ENCODE measurements at regions not wholly inside any gene's neighbourhood (a gene's known extent, or its start where the extent isn't known, plus 50 kb on each side); places are given as distances from the start of the nearest gene placed in this dataset.

DNA sequence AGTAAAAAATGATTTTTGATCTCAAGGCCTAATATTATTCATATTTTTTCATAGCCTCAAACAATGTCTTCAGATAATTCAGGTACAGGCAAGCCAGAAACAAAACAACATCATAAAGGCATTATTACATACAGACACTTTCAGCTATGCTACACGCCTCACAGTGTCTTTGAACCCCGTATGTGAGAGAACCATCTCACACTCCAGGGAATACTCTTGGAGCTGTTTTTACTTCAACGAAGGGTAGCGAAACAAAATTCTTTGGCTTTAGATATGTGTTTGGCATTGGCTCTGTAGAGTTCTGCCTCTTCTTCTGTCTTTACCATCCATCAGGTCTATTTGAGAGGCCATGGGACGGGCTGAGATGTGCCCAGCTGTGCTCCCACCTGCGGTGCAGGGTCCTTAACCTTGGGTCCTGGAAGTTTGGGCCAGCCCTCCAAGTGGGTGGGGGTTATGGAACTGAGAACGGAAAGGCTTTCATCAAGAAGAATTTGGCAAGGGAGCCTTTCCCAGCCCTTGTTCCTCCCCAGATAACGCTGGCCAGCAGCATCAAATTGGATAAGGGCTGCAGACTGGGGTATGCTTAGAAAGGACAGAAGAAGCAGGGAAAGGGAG, 276.9 kb downstream of the TCF7L2 start (continued):
- TF ChIP-seq, protein P1, sequence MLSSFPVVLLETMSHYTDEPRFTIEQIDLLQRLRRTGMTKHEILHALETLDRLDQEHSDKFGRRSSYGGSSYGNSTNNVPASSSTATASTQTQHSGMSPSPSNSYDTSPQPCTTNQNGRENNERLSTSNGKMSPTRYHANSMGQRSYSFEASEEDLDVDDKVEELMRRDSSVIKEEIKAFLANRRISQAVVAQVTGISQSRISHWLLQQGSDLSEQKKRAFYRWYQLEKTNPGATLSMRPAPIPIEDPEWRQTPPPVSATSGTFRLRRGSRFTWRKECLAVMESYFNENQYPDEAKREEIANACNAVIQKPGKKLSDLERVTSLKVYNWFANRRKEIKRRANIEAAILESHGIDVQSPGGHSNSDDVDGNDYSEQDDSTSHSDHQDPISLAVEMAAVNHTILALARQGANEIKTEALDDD (IDR thresholded peaks at IDR 0.05) = no peak

GRCh38 chr10:113228530-113228929, 278.5 kb downstream of the TCF7L2 start:
- no TSS peak for BruUV-seq (replicated peaks)
- Histone ChIP-seq H3K9me3 (replicated peaks; ENCODE audit: control insufficient read depth, insufficient read depth, low read depth, low read length) (no peaks in the 10 kb centered on the region), H3K9ac (ENCODE audit: insufficient read depth in 1 of 2, low read depth in 2 of 2, low read length in 2 of 2) (no peak overlapping the region), H4K20me1 (replicated peaks; ENCODE audit: control insufficient read depth, insufficient read depth, low read length) (0 out of 2 replicates have a peak, but pooled peaks cover 3% of the 10 kb centered on the region), H3K4me2 (ENCODE audit: insufficient read depth, low read length) (no peak overlapping the region), H2AFZ (ENCODE audit: low read depth, low read length) (no peak overlapping the region), H3K9me1 (ENCODE audit: control insufficient read depth, insufficient read depth, low read length) (no peaks in the 10 kb centered on the region), H3K4me3 (no peak overlapping the region), H3K79me2 (ENCODE audit: control insufficient read depth, insufficient read depth, low read length) (no peaks in the 10 kb centered on the region), H3K27me3 (ENCODE audit: control insufficient read depth in 2 of 2, insufficient read depth in 2 of 2, low read length in 2 of 2) (peaks cover 0 to 16% of the 10 kb centered on the region in 2 experiments; a peak in 2 of 5 replicates), H3K4me1 (replicated peaks in 1 of 2; ENCODE audit: control insufficient read depth in 2 of 2, insufficient read depth in 2 of 2, low read length in 2 of 2) (no peaks in the 10 kb centered on the region), H3K36me3 (ENCODE audit: control insufficient read depth, insufficient read depth, low read length) (no peaks in the 10 kb centered on the region), H3K27ac (ENCODE audit: extremely low read depth, low read depth, low read length) (no peak overlapping the region)
- TF ChIP-seq KLF13 (tag; IDR thresholded peaks at IDR 0.05; ENCODE audit: borderline replicate concordance, low read depth) (no peak), ZZZ3 (IDR thresholded peaks at IDR 0.05) (no peak), FOXJ3 (CRISPR knock-in tag; IDR thresholded peaks at IDR 0.05) (no peak), ZNF780A (CRISPR knock-in tag; IDR thresholded peaks at IDR 0.05) (no peak), FOXJ2 (tag; IDR thresholded peaks at IDR 0.05) (no peak), SMAD2 (IDR thresholded peaks at IDR 0.05; ENCODE audit: low read depth, low read length) (no peak), MTF1 (CRISPR knock-in tag; IDR thresholded peaks at IDR 0.05; ENCODE audit: borderline replicate concordance) (no peak), ZNF143 (CRISPR knock-in tag; IDR thresholded peaks at IDR 0.05) (no peak), KAT7 (CRISPR knock-in tag; IDR thresholded peaks at IDR 0.05; ENCODE audit: borderline replicate concordance) (no peak), SRSF9 (IDR thresholded peaks at IDR 0.05; ENCODE audit: borderline replicate concordance, low read depth, low read length) (no peak), MAFF (IDR thresholded peaks at IDR 0.05; ENCODE audit: low read length) (no peak), XRCC4 (IDR thresholded peaks at IDR 0.05; ENCODE audit: extremely low read depth, insufficient read depth, insufficient read length) (no peak)
- TF ChIP-seq, protein P2, sequence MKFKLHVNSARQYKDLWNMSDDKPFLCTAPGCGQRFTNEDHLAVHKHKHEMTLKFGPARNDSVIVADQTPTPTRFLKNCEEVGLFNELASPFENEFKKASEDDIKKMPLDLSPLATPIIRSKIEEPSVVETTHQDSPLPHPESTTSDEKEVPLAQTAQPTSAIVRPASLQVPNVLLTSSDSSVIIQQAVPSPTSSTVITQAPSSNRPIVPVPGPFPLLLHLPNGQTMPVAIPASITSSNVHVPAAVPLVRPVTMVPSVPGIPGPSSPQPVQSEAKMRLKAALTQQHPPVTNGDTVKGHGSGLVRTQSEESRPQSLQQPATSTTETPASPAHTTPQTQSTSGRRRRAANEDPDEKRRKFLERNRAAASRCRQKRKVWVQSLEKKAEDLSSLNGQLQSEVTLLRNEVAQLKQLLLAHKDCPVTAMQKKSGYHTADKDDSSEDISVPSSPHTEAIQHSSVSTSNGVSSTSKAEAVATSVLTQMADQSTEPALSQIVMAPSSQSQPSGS (CRISPR knock-in tag; IDR thresholded peaks at IDR 0.05) = no peak
- TF ChIP-seq, protein P3, sequence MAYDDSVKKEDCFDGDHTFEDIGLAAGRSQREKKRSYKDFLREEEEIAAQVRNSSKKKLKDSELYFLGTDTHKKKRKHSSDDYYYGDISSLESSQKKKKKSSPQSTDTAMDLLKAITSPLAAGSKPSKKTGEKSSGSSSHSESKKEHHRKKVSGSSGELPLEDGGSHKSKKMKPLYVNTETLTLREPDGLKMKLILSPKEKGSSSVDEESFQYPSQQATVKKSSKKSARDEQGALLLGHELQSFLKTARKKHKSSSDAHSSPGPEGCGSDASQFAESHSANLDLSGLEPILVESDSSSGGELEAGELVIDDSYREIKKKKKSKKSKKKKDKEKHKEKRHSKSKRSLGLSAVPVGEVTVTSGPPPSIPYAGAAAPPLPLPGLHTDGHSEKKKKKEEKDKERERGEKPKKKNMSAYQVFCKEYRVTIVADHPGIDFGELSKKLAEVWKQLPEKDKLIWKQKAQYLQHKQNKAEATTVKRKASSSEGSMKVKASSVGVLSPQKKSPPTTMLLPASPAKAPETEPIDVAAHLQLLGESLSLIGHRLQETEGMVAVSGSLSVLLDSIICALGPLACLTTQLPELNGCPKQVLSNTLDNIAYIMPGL (CRISPR knock-in tag; IDR thresholded peaks at IDR 0.05) = no peak
- DNase-seq (ENCODE audit: extremely low read depth in 1 of 4, low spot score in 3 of 4) = no peak
- WGBS (ENCODE audit: insufficient coverage, low coverage, missing lambda C conversion rate) = 0% methylated on average over 6 of the region's 7 CpGs
- in situ Hi-C loops (cut with MboI) = no loop called here
- ATAC-seq = no peak
- FAIRE-seq = no peak
- ChIA-PET POLR2A (no interaction called here), CTCF (ENCODE audit: low intra/inter-chr PET ratio) (no interaction called here)
- intact Hi-C loops (cut with micrococcal nuclease) = no loop called here

Data from K562 (cell line).